GM18858 (cell line): ENCODE measurements at regions not wholly inside any gene's neighbourhood (a gene's known extent, or its start where the extent isn't known, plus 50 kb on each side); places are given as distances from the start of the nearest gene placed in this dataset.
"Not testable (repeated sequence)": the region's sequence is repeated elsewhere in the genome, so short reads cannot be mapped to it uniquely, and the experiment has no call there.

Experiments
- ATAC-seq: cut with Tn5 transposase; IDR thresholded peaks from one replicate; pipeline ENCODE4 v1.9.1; 2021; ENCODE audit not compliant: unreplicated experiment

DNA sequence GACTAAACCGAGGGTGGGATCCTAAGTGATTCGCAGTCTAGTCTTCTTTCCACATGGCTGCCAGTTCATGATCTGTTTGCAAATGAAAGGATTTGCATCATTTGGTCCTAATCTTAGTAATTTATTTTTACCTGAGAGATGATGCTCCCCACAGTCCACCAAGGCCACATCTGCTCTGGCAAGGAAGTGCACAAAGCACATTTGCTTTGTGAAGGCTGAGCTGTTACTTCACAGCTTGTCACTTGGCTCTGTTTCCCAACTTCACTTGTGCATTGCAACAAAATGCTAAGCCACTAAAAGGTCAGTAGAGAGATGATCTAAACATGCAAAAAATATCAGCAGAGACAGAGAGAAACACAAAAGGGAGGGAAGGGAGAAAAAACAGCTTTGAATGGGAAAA is 128.5 kb upstream of the VLDLR start:
- ATAC-seq, result no peak

DNA sequence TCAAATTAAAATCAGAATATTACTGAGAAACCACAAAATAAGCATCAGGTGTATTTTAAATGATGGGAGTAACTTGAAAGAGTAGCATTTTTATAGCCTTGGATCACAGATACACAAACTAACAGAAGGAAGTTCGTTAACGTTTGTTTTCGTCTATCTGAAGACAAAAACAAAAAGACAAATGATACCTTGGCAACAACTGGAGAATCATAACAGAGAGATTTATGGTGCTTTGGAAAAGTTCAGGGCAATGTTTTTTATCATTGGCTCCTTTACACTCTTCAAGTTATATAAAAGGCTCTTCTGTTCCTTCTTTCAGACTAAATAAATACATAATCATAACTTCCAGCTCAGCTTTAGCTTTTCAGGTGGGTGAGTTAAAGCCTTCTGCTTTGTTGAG is 128.1 kb upstream of the VLDLR start:
- no peak for ATAC-seq

DNA sequence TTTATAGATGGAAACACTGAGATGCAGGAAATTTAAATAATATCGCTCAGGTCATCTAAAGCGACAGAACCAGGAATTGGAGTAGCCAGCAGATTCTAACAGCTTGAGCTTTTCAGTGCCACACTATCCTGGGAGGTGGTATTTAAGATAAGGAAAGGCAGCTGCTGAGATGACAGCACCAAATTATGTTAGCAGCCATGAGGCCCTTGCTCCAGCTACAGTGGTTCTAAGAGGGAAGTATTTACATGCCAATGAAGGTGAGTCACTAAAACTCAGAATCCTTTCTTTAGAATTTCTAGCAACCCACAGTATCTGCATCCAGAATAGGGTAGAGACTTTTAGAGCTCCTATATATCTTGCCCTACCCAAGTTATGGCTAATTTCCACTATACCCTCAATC is 127.0 kb upstream of the VLDLR start:
- no peak for ATAC-seq

DNA sequence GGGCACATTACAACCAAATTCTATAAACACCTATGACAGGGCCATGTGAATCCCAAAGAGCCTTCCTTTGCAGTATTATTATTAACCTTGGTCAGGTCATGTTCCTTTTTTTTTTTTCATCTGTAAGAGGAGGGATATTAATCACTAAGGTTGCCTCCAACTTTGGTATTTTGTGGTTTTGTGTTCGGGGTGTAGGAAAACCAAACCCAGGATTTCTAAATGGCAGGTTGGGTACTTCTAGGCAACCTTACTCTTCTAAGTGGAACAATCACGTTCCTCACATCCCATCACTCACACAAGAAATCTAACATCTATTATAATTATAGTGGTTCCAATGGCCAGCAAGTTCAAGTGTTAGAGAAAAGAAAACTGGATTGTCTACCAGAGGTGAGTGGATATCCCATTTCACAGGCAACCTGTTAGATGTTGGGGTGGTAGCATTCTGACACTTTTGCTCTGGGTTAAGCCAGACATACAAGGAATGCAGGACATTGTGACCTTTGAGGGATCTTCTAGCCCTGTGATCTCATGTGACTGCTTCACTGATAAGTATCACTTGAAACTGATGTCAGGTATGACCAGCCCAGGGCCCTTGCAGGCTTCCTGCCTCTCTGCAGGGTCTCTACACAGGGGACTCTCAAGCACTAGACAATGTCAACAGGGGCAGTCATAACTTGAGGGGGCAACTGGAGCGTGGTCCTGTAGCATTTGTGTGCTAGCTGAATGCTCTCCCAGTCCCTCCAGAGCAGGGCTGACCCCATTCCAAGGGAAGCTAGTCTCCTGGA is 126.2 kb upstream of the VLDLR start:
- ATAC-seq, result no peak

DNA sequence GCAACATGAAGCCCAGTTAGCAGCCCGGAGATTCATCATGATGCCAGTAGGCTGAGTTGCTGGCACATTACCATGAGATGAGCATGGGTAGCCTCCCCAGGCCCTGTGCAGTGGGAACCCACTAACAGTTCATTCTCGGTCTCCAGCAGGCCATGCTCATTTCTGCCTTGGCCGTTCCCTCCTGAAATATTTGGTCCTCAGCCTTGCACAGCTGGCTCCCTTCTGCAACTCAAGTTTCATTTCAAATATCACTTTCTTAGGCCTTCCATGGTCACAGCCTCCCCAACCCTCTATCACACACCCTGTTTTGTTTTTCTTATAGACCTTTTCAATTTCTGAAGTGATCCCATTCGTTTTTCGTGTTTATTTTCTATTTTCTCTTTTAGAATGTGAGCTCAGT is 125.4 kb upstream of the VLDLR start:
- no peak for ATAC-seq

DNA sequence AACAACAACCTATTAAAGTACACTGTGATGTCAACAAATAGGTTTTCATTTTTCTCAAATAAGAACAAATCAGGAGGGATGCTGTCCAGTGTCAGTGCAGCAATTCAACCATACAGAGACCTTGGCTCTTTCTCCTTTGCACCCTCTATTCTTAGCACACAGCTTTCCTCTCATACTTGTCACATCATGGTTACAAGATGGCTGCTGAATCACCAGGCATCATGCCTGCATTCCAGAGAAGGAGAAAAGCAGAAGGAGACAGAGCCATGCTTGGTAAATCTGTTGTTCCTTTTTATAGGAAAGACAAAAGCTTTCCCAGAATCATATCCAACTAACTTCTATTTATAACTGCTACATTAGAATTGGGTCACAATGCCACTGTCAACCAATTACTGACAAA is 124.7 kb upstream of the VLDLR start:
- ATAC-seq, result no peak

DNA sequence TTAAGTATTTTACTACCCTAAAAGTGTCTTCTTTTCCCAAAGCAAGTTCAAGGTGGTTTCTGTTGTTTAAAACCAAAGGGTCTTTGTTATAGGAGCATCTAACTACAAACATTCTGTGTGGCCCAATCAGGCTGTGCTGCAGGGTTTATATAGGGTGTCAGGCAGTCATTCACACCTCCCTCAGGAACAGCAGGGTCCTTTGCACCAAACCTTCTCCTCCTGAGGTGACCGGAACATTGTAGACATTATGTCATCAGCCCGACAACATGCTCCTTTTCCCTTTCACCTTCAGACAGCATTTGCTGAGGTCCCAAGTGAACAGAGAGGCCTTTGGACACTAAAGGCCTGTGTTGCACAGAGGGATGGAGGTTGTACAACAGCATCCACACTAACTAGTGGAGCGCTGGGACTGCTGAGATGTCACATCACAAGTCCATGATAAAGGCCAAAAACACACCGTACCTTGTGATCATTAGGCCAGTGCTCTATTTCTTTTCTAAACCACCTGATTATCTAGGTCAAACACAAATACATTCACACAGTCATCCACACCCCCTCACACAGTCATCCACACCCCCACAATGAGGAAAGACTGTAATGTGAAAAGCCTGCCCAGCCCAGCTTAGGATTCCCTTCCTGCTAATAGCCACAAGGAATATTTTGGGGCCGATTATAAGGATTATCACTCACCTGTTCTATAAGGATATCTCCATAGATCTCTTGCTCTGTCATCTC is 123.8 kb upstream of the VLDLR start:
- no peak for ATAC-seq

DNA sequence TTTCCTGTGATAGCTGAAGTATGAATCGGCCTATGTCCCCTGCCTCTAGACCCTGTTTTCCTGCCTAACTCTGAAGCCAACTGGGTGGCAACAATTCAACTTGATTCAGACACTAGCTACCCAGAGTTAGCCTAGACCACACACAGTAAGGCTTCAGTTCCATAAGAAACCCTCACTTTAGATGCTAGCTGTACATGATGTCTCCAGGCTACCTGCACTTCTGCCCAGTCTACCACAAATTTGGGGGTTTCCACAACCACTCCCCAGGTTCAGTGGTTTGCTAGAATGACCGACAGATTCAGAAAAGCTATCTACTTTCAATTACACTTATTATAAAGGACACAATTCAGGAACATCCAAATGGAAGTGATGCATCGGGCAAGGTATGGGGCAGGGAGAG is 119.4 kb upstream of the VLDLR start:
- ATAC-seq, result no peak

DNA sequence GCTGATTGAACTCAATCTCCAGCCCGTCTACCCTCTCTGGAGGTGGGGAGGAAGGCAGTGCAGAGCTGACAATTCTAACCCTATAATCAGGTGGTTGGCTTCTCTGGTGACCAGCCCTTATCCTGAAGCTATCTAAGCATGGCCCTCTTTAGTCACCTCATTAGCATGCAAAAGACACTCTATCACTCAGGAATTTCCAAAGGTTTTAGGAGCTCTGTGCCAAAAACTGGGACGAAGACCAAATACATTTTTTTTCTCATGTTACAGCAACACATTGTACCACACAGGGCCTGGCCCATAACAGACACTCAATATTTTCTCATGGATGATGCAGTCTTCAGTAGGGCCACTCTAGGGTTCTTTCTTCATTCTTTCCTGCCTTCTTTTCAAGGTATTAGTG is 118.8 kb upstream of the VLDLR start:
- no peak for ATAC-seq

DNA sequence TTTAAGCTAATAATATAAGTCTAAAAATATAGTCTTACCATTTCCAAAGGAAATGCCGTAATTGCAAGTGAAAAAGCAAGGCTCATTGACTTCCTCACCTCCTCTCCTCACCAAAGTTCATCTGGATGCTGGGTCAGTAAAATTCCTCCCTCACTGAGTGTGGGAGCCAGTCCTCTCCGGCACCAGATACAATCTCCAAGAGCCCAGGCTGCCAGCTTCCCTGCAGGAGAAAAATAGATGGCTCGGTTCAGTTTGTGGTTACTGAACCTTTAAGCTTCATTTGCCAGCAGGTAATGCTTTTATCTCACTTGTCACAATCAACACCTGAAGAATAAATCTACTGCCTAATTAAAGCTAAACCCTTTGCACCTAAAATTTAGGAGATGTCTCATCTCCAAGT is 115.3 kb upstream of the VLDLR start:
- ATAC-seq, result no peak

DNA sequence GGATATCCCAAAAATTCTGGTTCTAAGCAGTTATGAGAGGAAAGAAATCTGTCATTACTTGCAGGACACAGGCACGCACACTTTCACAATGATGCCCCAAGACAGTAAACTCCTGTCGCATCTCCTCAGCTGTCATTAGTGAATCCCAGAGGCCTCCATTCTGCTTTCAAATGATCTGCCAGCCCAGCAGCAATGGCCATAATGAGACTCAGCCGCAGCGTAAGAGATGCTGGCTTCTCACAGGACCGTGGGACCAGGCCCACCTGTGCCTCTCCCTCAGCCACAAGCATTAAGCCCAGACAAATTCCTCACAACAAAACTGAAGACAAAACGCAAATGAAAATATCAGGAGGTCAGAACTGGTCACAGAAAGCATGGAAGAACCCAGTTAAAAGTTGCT is 98.0 kb upstream of the VLDLR start:
- no peak for ATAC-seq

DNA sequence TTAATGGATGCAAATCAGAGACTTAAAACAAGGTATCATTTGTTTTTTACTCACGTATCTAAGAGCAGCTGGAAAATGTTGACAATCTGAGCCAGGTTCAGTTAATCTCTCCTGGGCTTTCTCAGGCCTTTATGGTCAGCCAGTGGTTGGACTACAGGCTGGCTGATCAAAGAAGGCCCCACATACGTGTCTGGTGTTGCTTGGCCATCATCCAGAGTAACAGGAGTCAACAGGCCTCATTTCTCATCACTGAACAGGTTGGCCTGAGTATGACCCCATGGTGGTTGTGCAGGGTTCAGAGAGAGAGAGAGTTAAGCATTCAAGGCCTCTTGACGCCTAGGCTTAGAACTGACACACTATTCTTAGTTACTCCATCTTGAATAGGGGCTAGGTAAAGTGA is 97.0 kb upstream of the VLDLR start:
- ATAC-seq, result no peak

DNA sequence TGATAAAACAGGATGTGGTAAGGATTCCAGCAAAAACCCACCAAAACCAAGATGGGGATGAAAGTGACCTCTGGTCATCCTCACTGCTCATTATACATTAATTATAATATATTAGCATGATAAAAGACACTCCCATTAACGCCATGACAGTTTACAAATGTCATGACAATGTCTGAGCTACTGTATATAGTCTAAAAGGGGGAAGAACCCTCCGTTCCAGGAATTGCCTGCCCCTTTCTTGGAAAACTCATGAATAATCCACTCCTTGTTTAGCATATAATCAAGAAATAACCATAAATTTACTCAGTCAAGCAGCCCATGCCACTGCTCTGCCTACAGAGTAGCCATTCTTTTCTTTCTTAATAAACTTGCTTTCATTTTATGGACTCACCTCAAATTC is 96.4 kb upstream of the VLDLR start:
- no peak for ATAC-seq

DNA sequence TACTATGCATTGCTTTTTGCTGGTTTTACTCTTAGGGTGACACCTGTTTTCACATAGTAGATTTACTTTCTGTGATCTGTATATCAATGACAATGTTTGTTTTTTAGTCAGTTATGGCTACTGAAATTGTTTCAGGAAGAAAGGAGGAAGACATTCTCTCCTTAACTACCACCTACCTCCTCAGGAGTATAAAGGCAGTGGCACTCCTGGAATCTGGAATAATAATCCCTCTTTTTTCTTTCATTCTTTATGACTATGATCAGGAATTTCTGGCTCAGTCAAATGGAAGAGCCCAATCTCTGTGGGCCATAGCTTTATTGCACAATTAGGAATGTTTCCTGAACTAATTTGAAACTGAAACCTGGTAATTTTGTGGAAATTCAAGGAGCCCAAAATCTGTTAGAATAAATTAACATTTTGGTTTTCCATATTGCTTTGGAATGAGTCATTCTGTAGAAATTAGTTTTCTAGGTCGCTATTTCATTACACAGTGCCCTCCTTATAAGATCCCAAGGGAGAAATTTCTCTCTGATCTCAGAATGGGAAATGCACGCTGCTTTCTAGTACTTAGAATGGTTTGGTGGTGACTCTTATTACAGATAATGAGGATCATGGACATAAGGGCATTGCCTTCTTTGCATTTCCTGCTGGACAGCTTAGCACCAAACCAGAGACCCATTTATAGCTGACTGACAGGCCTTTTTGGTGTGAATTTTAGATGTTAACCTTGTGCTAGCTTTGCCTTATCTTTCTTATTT is 95.3 kb upstream of the VLDLR start:
- ATAC-seq, result no peak

DNA sequence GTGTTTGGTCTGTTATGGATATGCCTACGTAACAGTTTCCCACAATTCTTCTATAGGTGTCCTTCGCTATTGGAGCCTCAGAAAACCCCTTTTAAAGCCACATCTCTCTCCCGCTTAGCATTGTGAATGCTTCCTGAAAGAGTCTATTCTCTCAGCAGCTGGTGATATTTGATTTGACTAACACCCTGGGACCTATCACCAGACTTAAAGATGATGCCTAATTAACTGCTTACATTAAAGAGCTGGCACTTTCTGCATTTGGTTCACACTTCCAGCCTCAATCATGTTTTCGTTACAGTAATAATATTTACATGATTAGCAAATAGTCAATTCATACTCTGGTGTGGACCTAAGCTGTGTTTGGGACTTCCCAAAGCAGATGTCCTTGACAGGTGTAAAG is 90.1 kb upstream of the VLDLR start:
- ATAC-seq, result no peak

DNA sequence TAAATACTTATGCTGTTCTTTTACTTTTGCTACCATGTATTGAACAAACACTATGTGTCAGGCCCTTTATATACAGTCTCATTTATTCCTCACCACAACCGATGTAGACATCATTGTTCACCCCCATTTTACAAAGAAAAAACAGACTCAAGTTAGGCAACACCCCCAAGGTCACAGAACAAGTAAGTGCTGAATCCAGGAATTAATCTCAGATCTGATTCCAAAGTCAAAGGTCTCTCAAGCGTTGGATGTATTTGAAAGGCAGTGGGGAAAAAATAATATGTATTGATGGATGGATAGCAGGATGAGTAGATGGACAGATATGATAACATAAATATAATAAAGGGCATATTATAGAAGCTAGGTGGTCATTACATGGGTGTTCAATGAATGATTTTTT is 85.1 kb upstream of the VLDLR start:
- ATAC-seq, result no peak

DNA sequence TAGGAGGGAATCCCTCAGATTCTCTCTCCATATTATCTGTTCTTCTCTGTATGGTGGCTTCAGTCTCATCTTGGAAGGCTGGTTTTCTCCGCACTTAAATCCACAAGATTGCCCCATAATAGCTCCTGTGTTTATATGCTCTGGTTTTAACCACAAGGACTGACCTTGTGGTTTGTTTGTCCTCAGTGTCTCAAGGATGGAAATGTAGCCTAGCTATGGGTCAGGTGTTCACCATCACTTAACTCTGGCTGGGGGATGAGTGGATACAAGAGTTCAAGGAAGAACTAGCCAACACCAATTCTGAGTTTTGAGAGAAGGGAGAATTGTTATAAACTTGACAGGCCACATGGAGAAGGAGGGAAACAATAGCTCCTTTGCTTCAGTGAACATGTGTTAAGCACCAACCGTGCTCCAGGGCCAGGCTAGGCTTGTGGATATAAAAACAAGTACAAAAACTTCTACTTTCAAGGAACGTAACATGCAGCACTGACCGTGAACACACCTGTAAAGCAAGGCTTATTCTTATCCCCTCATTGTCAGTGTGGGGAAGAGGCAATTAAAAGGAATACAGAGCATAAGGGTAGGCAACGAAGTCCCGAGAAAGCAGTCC is 75.6 kb upstream of the VLDLR start:
- ATAC-seq, result no peak

DNA sequence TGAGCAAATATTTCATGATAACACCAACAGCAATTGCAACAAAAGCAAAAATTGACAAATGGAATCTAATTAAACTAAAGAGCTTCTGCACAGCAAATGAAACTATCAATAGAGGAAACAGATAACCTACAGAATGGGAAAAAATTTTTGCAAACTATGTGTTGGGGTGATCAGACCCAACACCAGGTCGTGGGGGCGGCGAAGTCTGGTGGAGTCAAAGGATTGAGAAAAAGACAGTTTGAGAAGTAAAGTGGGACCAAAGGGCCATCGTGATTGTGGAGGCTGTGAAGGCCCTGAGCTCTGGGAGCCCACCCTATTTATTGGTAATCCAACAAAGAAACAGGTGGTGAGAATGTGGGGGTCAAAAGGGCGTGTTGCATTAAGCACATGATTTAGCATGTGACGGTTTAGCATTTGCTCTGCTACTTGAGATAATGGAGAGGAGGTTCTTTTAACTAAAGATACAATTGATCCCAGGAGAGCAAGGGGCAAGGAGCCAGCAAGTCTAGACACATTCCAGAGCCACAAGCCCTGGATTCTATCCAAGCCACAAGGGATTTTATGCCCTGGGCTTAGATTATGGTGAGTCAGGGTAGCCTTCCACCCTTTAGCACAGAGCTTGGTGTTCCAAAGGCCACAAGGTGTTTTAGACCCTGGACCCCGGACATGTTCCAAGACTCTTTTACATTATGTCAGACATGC is 65.5 kb upstream of the VLDLR start:
- not testable (repeated sequence) for ATAC-seq

DNA sequence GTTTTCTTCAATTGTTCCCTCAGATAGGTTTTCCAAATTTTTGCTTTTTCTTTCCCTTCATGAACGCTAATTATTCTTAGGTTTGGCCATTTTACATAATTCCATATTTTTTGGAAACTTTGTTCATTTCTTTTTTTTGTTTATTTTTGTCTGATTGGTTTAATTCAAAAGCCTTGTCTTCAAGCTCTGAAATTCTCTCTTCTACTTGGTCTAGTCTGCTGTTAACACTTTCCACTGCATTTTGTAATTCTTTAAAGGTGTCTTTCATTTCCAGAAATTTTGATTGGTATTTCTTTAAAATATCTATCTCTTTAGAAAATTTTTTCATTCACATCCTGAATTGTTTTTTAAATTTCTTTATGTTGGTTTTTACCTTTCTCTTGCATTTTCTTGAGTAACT is 63.9 kb upstream of the VLDLR start:
- ATAC-seq, result no peak

DNA sequence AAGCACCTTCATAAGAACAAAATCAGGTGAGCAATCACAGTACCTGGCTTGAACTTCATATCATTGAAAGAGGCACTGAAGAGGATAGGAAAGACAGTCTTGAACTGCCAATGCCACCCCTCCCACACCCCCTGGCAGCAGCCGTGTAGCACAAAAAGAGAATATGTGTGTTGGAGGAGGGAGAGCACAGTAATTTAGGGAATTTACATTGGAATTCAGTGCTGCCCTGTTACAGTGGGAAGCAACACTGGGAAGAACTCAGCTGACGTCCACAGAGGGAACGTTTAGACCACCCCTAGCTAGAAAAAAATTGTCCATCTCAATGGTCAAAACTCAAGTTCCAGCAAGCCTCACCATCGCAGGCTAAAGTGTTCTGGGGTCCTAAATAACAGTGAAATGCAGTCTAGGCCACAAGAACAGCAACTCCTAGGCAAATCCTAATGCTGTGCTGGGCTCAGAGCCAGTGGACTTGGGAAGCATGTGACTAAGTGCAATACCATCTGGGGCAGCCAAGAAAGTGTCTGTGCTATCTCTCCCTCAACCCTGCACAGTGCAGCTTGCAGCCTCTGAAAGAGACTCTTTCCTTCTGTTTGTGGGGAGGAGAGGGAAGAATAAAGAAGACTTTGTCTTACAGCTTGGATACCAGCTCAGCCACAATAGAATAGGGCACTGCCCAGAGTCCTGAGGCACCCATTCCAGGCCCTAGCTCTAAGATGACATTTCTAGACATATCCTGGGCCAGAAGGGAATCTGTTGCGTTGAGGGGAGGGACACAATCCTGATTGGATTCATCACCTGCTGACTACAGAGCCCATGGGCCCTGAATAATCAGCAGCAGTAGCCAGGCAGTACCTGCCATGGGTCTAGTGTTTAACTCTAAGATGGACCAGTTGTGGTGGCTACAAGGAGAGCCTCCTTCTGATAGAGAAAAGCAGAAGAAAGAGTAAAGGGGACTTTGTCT is 62.1 kb upstream of the VLDLR start:
- no peak for ATAC-seq
